MM.1S (cell line): ENCODE measurements at regions not wholly inside any gene's neighbourhood (a gene's known extent, or its start where the extent isn't known, plus 50 kb on each side); places are given as distances from the start of the nearest gene placed in this dataset.

Experiments used
- DNase-seq: peaks from one replicate; pipeline ENCODE4 v3.0.0-alpha.2; 2015
- H2AFZ ChIP-seq: fragments of 300-600 bp; sonication (generic); 2 replicates; pipeline ENCODE4 v1.6.0; 2016; ENCODE audit warnings: antibody characterized with exemption, low read length
- H3F3A ChIP-seq: fragments of 300-600 bp; sonication (generic); 2 replicates; pipeline ENCODE4 v1.6.1; 2016; ENCODE audit warnings: mild to moderate bottlenecking, antibody characterized with exemption, low read length, moderate library complexity, mixed read lengths; ENCODE audit not compliant: insufficient read depth
- H3K27ac ChIP-seq: fragments of 300-600 bp; sonication (generic); 2 replicates; pipeline ENCODE4 v1.5.1; 2016; ENCODE audit warnings: mild to moderate bottlenecking, low read length
- H3K27me3 ChIP-seq: fragments of 300-600 bp; sonication (generic); replicated peaks from 2 replicates; pipeline ENCODE4 v1.6.0; 2016; ENCODE audit warnings: low read length; ENCODE audit not compliant: insufficient read depth
- H3K36me3 ChIP-seq: fragments of 300-600 bp; sonication (generic); replicated peaks from 2 replicates; pipeline ENCODE4 v1.6.1; 2016; ENCODE audit warnings: mild to moderate bottlenecking, low read length, mixed read lengths; ENCODE audit not compliant: insufficient read depth
- H3K4me1 ChIP-seq: fragments of 300-600 bp; sonication (generic); 2 replicates; pipeline ENCODE4 v1.6.1; 2016; ENCODE audit warnings: low read length, mixed read lengths
- H3K4me2 ChIP-seq: fragments of 300-600 bp; sonication (generic); 2 replicates; pipeline ENCODE4 v1.6.0; 2016; ENCODE audit warnings: low read depth, low read length
- H3K4me3 ChIP-seq: fragments of 300-600 bp; sonication (generic); 2 replicates; pipeline ENCODE4 v1.5.1; 2016; ENCODE audit warnings: low read length, mixed read lengths
- H3K79me2 ChIP-seq: fragments of 300-600 bp; sonication (generic); 2 replicates; pipeline ENCODE4 v1.6.1; 2016; ENCODE audit warnings: mixed run types, low read length, mixed read lengths
- H3K9ac ChIP-seq: fragments of 300-600 bp; sonication (generic); 2 replicates; pipeline ENCODE4 v1.6.1; 2016; ENCODE audit warnings: low read length, mixed read lengths
- H3K9me2 ChIP-seq: fragments of 300-600 bp; sonication (generic); replicated peaks from 2 replicates; pipeline ENCODE4 v1.6.1; 2016; ENCODE audit warnings: mild to moderate bottlenecking, low read length, mixed read lengths; ENCODE audit not compliant: insufficient read depth
- H3K9me3 ChIP-seq: fragments of 300-600 bp; sonication (generic); replicated peaks from 2 replicates; pipeline ENCODE4 v1.6.1; 2016; ENCODE audit warnings: mild to moderate bottlenecking, low read length, mixed read lengths; ENCODE audit not compliant: insufficient read depth
- H4K20me1 ChIP-seq: fragments of 300-600 bp; sonication (generic); 2 replicates; pipeline ENCODE4 v1.6.1; 2016; ENCODE audit warnings: mild to moderate bottlenecking, low read length, moderate library complexity, mixed read lengths; ENCODE audit not compliant: insufficient read depth
- CTCF ChIP-seq: fragments of 300-600 bp; sonication (generic); IDR thresholded peaks from 2 replicates; pipeline ENCODE4 v1.5.1; 2016; ENCODE audit warnings: antibody characterized with exemption, low read length, mixed read lengths
- EZH2 ChIP-seq: fragments of 300-600 bp; sonication (generic); optimal IDR thresholded peaks from 2 replicates; pipeline ENCODE3; 2017; ENCODE audit warnings: low read depth, mild to moderate bottlenecking, antibody characterized with exemption, low read length, mixed read lengths
- EZH2phosphoT487 ChIP-seq: fragments of 300-600 bp; sonication (generic); IDR thresholded peaks from 2 replicates; pipeline ENCODE4 v1.6.1; 2018; ENCODE audit warnings: antibody characterized with exemption, low read length

DNA sequence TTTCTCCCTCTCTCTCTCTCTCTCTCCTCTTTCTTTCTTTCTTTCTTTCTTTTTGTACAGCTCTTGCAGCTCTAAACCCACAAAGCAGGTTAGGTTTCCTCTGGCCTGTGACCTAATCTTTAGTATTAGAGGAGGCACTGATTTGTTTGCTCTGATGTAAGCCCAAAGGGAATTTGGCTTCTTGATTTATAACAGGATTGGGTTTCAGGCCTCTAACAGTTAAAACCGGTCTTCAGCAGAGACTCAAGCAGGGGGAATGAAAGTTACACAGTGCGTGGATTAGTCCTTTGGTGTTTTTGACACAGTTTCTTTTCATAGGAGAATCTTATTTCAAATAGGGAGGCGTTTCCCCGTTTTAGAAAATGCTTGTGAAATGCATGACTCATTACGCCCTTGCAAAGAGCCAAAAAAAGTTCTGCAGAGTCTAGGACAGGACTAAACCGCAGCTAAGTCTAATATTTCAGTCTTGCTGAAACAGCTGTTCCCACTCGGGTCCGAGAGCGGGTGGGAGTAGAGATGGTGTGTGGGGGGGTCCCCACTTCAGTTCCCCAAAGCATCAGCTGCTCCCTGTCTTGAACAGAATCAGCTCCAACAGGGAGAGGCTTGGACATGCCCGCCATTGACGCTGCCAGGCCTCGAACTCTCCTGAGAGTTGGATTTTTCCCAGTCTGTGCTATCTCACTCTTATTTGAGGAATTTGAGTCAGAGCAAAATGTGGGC is 296.5 kb upstream of the PITRM1 start:
- H3K9me3 ChIP-seq, result no peaks in the 10 kb centered on the region
- peak overlapping the region; percentile 22; the same call in 1 of the 2 replicates for H3K27ac ChIP-seq
- no peak overlapping the region; the same call in 1 of the 2 replicates for H2AFZ ChIP-seq
- H3K4me1 ChIP-seq, result peaks cover 18% of the 10 kb centered on the region
- H3K27me3 ChIP-seq, result no peaks in the 10 kb centered on the region
- no peaks in the 10 kb centered on the region for H3K9me2 ChIP-seq
- TF ChIP-seq EZH2 (no peak), EZH2phosphoT487 (no peak), CTCF (no peak)
- H3K4me3 ChIP-seq, result no peak overlapping the region
- no peaks in the 10 kb centered on the region for H3F3A ChIP-seq
- H4K20me1 ChIP-seq, result no peaks in the 10 kb centered on the region
- H3K79me2 ChIP-seq, result no peaks in the 10 kb centered on the region
- peak overlapping the region; percentile 34; the same call in 1 of the 2 replicates for H3K4me2 ChIP-seq
- no peak overlapping the region for H3K9ac ChIP-seq
- H3K36me3 ChIP-seq, result no peaks in the 10 kb centered on the region
- peak; percentile 22 for DNase-seq

DNA sequence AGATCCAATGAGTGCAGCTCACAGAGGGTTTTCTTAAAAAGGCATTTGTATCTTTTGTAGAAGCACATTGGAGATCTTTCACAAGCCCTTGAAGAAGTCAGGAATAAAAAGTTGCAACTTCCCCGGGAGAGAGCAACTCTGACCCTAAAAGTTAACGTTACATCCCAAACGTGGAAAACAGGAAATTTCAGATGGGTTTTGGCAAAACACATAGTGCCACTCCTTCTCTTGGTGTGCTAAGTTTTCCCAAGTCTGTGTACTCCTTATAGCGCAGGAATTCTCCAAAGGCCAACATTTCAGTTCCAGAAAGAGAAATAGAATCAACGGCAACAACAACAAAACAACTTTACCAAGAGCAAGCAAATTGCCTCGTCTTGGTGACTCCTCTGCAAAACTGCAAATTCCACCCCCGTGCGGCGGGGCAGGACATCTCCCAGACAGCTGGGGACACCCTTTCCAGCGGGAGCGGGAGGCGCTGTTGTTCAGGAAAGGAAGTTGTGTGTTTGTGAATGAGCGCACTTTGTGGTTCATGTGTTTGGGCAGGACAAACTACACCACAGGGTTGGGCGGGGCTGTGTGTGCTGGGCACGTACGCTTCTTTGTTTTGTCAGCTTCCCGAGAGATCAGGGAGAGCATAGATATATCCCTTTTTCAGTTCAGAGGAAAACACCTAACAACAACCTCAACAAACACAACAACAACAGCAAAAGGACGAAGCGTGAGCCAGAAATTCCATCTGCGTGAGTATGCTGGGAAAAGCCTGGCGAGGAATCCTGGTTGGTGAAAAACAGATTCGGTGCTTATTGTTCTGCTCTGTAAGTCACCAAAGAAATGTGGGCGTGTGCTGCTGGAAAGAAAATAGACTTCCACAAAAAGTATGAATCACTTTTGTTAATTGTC is 294.7 kb upstream of the PITRM1 start:
- Histone ChIP-seq H3K27ac (no peak overlapping the region), H3K9me3 (no peaks in the 10 kb centered on the region), H3K36me3 (no peaks in the 10 kb centered on the region), H3K4me2 (no peak overlapping the region), H3K4me3 (no peak overlapping the region), H2AFZ (no peak overlapping the region), H3F3A (no peaks in the 10 kb centered on the region), H3K9me2 (no peaks in the 10 kb centered on the region), H3K4me1 (peaks cover 18% of the 10 kb centered on the region), H3K9ac (no peak overlapping the region), H3K79me2 (no peaks in the 10 kb centered on the region), H3K27me3 (no peaks in the 10 kb centered on the region), H4K20me1 (no peaks in the 10 kb centered on the region)
- DNase-seq, result no peak
- TF ChIP-seq CTCF, result no peak
- TF ChIP-seq EZH2, result no peak
- no peak for TF ChIP-seq EZH2phosphoT487

DNA sequence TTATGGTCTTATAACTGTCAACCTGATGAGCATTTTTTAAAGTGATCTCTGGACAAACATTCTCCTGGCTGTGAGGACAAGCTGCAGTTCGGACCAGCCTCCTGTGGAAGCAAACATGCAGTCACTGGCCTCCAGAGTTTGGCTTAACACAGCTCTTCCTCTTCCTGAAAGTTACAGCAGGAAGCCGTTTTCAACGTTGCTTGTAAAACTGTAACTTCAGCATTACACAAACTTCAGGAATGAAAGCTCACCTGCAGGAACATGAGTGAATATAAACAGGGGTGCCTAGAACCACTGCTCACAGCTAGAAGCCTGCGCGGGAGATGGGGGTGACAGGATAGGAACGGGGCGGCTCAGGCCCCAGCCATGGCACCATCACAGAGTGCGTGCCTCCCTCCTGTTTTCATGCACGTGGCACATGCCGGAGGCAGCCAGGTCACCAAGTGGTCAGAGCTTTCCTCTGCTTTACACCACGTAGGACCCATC is 292.9 kb upstream of the PITRM1 start:
- Histone ChIP-seq H3K4me2 (no peak overlapping the region), H3K9me2 (no peaks in the 10 kb centered on the region), H2AFZ (no peak overlapping the region), H3F3A (no peaks in the 10 kb centered on the region), H3K4me1 (peaks cover 12% of the 10 kb centered on the region), H3K9ac (no peak overlapping the region), H3K79me2 (no peaks in the 10 kb centered on the region), H3K36me3 (no peaks in the 10 kb centered on the region), H4K20me1 (no peaks in the 10 kb centered on the region), H3K4me3 (no peak overlapping the region), H3K27ac (no peak overlapping the region), H3K9me3 (no peaks in the 10 kb centered on the region), H3K27me3 (no peaks in the 10 kb centered on the region)
- DNase-seq, result no peak
- no peak for TF ChIP-seq CTCF
